Endothelial cell of hepatic sinusoid (primary cell): ENCODE measurements at regions not wholly inside any gene's neighbourhood (a gene's known extent, or its start where the extent isn't known, plus 50 kb on each side); places are given as distances from the start of the nearest gene placed in this dataset.

Source experiments
- in situ Hi-C: cut with HindIII; loops from 2 replicates; pipeline ENCODE4 v1.10.0; 2017; ENCODE audit warnings: low sequenced_read_pairs

GRCh38 chr3:5270666-5271371 is 83.3 kb downstream of the EDEM1 start:
- in situ Hi-C loops = no loop called here

GRCh38 chr3:5271372-5271683 is 83.8 kb downstream of the EDEM1 start:
- in situ Hi-C loops = no loop called here

DNA sequence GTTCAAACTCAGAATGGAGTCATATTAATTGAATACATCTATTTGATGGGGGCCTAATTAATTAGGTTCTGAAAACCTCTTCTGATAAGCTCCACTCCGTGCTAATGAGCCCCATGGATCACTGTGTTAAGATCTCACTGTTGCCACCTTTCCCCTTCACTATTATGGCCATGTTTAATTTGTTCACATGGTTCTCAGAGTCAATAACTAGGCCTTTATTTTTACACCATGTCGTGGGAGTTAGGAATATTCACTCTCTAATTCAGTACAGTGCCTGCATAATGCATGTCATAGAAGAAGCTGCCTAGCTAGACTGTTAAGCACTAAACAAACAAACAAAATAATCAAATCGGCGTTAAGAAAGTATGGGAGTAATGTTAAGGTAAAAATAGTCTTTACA is 84.9 kb downstream of the EDEM1 start:
- in situ Hi-C loops = no loop called here

DNA sequence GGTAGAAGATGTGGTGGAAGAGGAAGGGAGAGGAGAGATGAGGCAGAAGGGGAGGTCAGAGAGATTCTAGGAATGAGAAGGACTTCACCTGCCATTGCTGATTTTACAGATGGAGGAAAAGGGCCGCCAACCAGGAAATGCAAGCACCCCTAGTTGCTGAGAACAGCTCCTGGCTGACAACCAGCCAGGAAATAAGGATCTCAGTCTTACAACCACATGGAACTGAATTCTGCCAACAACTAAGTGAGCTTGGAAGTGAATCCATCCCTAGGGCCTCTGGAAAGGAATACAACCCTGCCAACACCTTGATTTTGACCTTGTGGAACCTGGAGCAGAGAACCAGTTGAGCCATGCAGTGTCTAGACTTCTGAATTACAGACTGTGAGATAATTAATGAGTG is 86.6 kb downstream of the EDEM1 start:
- in situ Hi-C loops = no loop called here

DNA sequence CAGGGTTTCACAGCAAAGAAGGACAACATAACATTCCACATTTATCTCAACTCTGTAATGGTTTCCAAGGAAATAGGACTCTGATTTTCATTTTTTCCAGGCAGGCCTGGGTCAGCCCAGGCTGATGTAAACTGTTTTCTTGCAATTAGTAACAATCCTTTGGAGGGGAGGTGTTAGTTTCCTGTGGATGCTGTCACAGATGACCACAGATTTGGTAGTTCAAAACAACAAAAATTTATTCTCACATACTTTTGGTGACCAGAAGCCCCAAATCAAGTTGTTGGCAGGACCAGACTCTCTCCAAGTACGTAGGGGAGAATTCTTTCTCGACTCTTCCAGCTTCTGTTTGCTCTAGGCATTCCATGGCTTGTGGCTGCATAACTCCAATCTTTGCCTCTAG is 88.0 kb downstream of the EDEM1 start:
- in situ Hi-C loops = loop anchor here (5.0 kb wide), 1 partner anchor 43 kb away; no protein-coding TSS in a partner anchor

- in situ Hi-C loops = loop anchor here (5.0 kb wide), 1 partner anchor 45 kb away; no protein-coding TSS in a partner anchor
Measured at GRCh38 chr3:5276934-5277333, 89.4 kb downstream of the EDEM1 start.

- in situ Hi-C loops = loop anchor here (5.0 kb wide), 1 partner anchor 45 kb away; no protein-coding TSS in a partner anchor
Measured at GRCh38 chr3:5277612-5278236, 90.2 kb downstream of the EDEM1 start.

GRCh38 chr3:5278666-5279065 is 91.2 kb downstream of the EDEM1 start:
- in situ Hi-C loops = loop anchor here (5.0 kb wide), 1 partner anchor 46 kb away; no protein-coding TSS in a partner anchor

DNA sequence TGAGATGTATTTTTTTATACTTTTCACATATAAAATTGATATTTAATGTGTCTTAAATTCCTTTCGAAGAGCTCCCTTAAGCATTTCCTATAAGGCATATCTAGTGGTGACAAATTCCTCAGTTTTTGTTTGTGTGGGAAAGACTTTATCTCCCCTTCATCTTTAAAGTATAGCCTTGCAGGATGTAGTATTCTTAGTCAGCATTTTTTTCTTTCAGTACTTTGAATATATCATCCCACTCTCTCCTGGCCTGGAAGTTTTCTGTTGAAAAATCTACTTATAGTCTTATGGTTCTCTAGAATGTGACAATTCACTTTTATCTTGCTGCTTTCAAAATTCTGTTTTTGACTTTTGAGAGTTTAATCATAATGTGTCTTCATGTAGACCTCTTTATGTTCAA is 95.2 kb downstream of the EDEM1 start:
- in situ Hi-C loops = no loop called here

GRCh38 chr3:5285439-5285838 is 97.9 kb downstream of the EDEM1 start:
- in situ Hi-C loops = no loop called here

GRCh38 chr3:5290915-5291314 is 103.4 kb downstream of the EDEM1 start:
- in situ Hi-C loops = no loop called here

GRCh38 chr3:5292512-5292911 is 105.0 kb downstream of the EDEM1 start:
- in situ Hi-C loops = no loop called here

GRCh38 chr3:5293207-5293606 is 105.7 kb downstream of the EDEM1 start:
- in situ Hi-C loops = no loop called here

DNA sequence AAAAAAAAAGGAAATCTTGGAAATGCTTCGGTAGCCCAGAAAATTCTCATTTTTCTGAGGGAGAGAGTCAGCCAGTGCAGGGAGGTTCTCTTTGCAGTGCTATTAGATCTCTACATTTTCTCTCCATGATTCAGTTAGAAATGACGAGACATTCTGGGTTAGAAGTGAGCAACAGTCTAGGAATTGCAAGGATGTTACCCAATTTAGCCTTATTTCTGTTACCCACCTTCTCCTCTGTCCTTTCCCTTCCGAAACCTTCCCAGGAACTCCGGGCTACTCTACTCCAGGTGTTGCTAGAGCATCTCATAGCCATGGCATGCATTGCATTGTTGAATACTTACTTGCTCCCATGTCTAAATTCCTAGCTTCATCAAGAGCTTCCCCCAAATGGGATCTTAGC is 106.8 kb downstream of the EDEM1 start:
- in situ Hi-C loops = no loop called here

DNA sequence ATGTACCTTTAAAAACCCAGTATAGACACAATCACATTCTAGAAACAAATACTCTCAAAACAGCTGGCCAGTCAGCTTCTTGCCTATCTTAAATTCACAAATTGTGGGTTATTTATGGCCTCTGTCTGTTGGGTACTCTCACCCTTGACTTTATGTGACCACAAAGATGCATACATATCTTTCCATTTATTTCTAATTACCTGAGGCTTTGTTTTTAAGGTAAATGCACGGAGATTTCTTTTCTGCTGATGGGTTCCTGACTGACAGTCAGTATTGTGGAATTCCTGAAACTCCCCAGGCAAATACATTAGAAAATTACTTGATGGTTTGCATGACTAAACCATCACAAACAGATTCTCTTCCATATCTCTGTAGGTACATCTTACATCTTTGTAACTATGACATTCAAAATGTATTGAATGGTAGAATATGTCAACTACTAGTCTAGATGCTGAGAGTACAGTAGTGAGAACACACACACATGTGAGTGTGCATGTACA is 107.7 kb downstream of the EDEM1 start:
- in situ Hi-C loops = no loop called here

- in situ Hi-C loops = no loop called here
Measured at GRCh38 chr3:5296362-5296761, 108.9 kb downstream of the EDEM1 start.

GRCh38 chr3:5297895-5298294 is 110.4 kb downstream of the EDEM1 start:
- in situ Hi-C loops = no loop called here

GRCh38 chr3:5298453-5298852 is 110.9 kb downstream of the EDEM1 start:
- in situ Hi-C loops = no loop called here

GRCh38 chr3:5299161-5299560 is 111.7 kb downstream of the EDEM1 start:
- in situ Hi-C loops = no loop called here

GRCh38 chr3:5300638-5301037 is 113.1 kb downstream of the EDEM1 start:
- in situ Hi-C loops = no loop called here

DNA sequence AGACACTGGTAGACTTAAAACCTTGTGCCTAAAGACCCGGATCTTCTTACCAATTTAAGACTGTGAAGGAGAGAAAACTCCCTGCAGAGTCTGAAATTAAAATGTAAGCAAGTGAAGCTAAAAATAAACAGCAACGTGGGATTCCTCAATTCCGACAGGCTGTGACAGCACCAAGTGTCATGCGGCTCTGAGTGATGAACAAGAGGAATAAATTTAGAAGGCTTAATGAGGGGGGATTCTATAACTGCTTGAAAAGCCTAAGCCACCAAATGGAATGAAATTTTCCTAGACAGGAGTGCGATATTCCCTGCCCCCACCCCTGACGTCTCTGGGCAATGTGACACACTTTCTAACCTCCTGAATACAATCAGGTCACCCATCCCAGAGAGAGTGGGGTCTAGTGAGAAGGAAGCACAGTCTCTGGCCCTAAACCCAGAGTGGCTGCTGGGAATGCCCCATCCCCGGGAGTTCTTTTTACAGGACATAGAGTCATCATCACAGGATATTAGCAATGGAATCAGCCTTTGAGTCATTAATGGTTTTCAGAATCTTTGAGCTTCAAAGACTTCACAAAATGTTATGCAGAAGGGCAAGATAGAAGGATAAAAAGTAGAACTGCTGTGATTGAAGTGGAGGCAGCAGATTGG is 114.3 kb downstream of the EDEM1 start:
- in situ Hi-C loops = no loop called here

- in situ Hi-C loops = no loop called here
Measured at GRCh38 chr3:5302661-5303060, 115.2 kb downstream of the EDEM1 start.
